WTC11 (cell line): ENCODE measurements at regions not wholly inside any gene's neighbourhood (a gene's known extent, or its start where the extent isn't known, plus 50 kb on each side); places are given as distances from the start of the nearest gene placed in this dataset.

Experiments
- ATF3 ChIP-seq: sonication (generic); formaldehyde crosslinking; conservative IDR thresholded peaks from 2 replicates; pipeline ENCODE4 v1.8.1; 2022; ENCODE audit warnings: mild to moderate bottlenecking, missing genetic modification reagents
- E2F1 ChIP-seq: sonication (generic); formaldehyde crosslinking; IDR thresholded peaks from 2 replicates; pipeline ENCODE4 v1.8.0; 2022; ENCODE audit warnings: mild to moderate bottlenecking, missing genetic modification reagents
- KAT7 ChIP-seq: sonication (generic); formaldehyde crosslinking; IDR thresholded peaks from 2 replicates; pipeline ENCODE4 v1.8.1; 2023; ENCODE audit warnings: missing genetic modification reagents, mild to moderate bottlenecking, borderline replicate concordance
- NR1H2 ChIP-seq: sonication (generic); formaldehyde crosslinking; IDR thresholded peaks from 2 replicates; pipeline ENCODE4 v1.9.0; 2021; ENCODE audit warnings: mild to moderate bottlenecking, moderate library complexity, missing genetic modification reagents
- SMAD4 ChIP-seq: sonication (generic); formaldehyde crosslinking; IDR thresholded peaks from 2 replicates; pipeline ENCODE4 v1.8.0; 2022; ENCODE audit warnings: mild to moderate bottlenecking, missing genetic modification reagents
- TCF7 ChIP-seq: sonication (generic); formaldehyde crosslinking; IDR thresholded peaks from 2 replicates; pipeline ENCODE4 v1.8.0; 2022; ENCODE audit warnings: mild to moderate bottlenecking, low read depth, missing genetic modification reagents, moderate library complexity
- USF2 ChIP-seq: sonication (generic); formaldehyde crosslinking; IDR thresholded peaks from 2 replicates; pipeline ENCODE4 v1.8.1; 2023; ENCODE audit warnings: mild to moderate bottlenecking, missing genetic modification reagents, moderate library complexity
- TF ChIP-seq, protein P1 (sequence below): fragments of 200-600 bp; IDR thresholded peaks from 2 replicates; pipeline ENCODE4 v1.8.0; 2022; ENCODE audit warnings: antibody characterized with exemption

DNA sequence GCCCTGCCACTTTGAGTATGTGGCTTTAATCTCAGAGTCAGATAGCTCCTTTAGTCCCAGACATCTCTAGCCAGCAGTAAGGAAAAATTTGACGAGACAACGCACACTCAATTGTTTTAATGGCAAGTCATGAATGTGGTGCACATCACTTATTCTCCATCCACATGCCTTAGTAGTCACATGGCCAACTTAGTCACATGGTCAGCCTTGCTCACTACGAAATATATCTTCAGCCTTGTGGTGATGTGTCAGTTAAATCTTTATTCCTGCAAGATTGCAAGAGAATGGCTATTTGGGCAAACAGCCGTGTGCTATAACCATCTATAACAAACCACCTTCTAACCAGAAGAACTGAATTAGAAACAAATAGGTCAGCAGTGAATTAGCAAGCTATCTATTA is 871.1 kb upstream of the CELF2 start:
- TF ChIP-seq TCF7 (CRISPR knock-in tag) (no peak), KAT7 (CRISPR knock-in tag) (no peak), SMAD4 (no peak), USF2 (CRISPR knock-in tag) (no peak; the same call in 1 of the 2 replicates), NR1H2 (CRISPR knock-in tag) (no peak), ATF3 (CRISPR knock-in tag) (no peak), E2F1 (CRISPR knock-in tag) (no peak)
- TF ChIP-seq, protein P1, sequence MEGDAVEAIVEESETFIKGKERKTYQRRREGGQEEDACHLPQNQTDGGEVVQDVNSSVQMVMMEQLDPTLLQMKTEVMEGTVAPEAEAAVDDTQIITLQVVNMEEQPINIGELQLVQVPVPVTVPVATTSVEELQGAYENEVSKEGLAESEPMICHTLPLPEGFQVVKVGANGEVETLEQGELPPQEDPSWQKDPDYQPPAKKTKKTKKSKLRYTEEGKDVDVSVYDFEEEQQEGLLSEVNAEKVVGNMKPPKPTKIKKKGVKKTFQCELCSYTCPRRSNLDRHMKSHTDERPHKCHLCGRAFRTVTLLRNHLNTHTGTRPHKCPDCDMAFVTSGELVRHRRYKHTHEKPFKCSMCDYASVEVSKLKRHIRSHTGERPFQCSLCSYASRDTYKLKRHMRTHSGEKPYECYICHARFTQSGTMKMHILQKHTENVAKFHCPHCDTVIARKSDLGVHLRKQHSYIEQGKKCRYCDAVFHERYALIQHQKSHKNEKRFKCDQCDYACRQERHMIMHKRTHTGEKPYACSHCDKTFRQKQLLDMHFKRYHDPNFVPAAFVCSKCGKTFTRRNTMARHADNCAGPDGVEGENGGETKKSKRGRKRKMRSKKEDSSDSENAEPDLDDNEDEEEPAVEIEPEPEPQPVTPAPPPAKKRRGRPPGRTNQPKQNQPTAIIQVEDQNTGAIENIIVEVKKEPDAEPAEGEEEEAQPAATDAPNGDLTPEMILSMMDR: no peak
